GM12865 (cell line): ENCODE measurements at regions not wholly inside any gene's neighbourhood (a gene's known extent, or its start where the extent isn't known, plus 50 kb on each side); places are given as distances from the start of the nearest gene placed in this dataset.

Source experiments
- DNase-seq: peaks from one replicate; pipeline ENCODE4 v3.0.0; 2010; ENCODE audit warnings: low read depth
- H3K4me3 ChIP-seq: 2 replicates; pipeline ENCODE4 v1.5.1; 2011; ENCODE audit warnings: mild to moderate bottlenecking, low read depth, low read length, control low read depth
- TF ChIP-seq, protein P1 (sequence below): IDR thresholded peaks from 2 replicates; pipeline ENCODE4 v1.5.1; 2011; ENCODE audit warnings: low read length, control low read depth, low read depth, inconsistent platforms; ENCODE audit not compliant: insufficient read depth; ENCODE audit errors: missing control alignments

DNA sequence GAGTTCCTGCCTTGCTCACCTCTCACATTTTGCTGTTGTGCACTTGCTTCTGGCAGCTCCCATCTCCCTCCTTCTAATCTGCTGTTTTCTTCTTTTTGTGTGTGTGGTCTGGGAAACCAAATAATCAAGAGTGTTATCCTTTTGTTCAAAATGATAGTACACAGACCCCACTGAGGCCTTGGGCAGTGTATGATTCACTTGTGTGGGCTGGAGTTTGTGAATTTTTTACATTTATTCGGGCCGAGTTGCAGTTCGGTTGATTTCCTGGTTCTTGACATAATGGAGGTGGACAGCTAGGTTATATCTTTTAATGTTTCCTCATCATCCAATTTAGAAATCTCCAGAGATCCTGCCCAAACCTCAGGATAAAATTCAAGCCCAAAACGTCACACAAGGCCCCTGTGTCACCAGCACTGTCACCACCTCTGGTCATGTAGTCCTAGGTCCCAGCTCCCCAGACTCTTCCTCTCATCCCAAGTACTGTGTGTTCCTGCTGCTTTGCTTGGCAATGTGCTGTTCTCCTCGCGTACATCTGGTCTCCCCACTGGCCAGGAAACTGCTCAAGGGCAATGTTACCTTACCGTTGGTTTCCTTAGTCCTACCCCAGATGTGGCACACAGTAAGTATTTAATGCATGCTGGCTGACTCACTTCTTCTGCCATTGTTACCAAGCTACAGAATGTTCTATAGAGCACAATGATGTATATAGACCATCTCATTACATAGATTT is 55.7 kb upstream of the PHACTR2 start:
- DNase-seq = no peak
- TF ChIP-seq, protein P1, sequence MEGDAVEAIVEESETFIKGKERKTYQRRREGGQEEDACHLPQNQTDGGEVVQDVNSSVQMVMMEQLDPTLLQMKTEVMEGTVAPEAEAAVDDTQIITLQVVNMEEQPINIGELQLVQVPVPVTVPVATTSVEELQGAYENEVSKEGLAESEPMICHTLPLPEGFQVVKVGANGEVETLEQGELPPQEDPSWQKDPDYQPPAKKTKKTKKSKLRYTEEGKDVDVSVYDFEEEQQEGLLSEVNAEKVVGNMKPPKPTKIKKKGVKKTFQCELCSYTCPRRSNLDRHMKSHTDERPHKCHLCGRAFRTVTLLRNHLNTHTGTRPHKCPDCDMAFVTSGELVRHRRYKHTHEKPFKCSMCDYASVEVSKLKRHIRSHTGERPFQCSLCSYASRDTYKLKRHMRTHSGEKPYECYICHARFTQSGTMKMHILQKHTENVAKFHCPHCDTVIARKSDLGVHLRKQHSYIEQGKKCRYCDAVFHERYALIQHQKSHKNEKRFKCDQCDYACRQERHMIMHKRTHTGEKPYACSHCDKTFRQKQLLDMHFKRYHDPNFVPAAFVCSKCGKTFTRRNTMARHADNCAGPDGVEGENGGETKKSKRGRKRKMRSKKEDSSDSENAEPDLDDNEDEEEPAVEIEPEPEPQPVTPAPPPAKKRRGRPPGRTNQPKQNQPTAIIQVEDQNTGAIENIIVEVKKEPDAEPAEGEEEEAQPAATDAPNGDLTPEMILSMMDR = no peak
- H3K4me3 ChIP-seq = no peak overlapping the region

- TF ChIP-seq, protein P1 = no peak
- no peak overlapping the region for H3K4me3 ChIP-seq
- DNase-seq = no peak
Measured at GRCh38 chr6:143621159-143621873, 56.4 kb upstream of the PHACTR2 start.

DNA sequence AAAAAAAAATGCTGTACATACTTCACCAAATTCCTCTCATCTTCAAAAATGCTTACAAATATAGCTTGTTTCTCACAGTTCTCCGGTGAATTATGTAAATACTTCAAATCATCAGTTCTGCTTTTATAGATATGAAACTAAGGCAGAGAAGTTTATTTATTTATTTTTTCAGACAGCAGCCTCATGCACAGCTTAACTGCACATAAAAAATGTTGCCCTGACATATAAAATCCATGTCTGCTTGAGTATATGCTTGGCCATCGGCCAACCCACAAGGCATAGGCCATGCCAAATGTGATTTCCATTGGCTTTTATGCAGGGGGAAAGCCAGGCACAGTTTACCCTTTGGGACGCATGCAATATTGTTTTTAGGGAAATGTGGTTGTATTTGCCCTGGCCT is 57.3 kb upstream of the PHACTR2 start:
- DNase-seq = no peak
- TF ChIP-seq, protein P1 = no peak
- H3K4me3 ChIP-seq = no peak overlapping the region

DNA sequence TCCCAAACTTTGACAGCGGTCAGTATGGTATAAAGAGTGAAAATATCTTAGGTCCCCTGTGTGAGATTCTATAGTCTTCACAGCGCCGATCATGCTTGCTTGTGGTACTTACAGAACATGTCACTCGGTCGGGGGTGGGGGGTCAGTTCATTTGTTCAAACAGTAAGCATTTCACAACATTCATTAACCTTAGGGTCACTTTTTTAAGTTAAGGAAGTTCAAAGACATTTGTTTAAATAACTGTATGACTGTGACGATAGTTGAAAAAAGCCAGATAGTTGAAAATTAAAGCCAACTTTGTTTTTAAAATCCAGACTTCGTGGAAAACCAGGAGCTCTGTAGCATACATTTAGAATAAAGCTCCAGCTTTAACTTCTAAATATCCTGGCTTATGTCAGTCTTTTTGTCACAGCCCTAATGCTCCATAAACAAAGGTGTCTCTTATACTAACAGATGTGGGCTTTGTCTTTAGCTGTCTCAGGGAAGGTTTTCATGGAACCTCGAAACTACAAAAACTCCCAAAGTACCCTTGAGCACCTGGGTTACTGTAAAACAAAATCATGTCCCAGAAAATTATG is 57.9 kb upstream of the PHACTR2 start:
- TF ChIP-seq, protein P1 = no peak
- H3K4me3 ChIP-seq = no peak overlapping the region
- no peak for DNase-seq

- TF ChIP-seq, protein P1 = no peak
- no peak for DNase-seq
- H3K4me3 ChIP-seq = no peak overlapping the region
Measured at GRCh38 chr6:143616741-143617140, 61.0 kb upstream of the PHACTR2 start.

DNA sequence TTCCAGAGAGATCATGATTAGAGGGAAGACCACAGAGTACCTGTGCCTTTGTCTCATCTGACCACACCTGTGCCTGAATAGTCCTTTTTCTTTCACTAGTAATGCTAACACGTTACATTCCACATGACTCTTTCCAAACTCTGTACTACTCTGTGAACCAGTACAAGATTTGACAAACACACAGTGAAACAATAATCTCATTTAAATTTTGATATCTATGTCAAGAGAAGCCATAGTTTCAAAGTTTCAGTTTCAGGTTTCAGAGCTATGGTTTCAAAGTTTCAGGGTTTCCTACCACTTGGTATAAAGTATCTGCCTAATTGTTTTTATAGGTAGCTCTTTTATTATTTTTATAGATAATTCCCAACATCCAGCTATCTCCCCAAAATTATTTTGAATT is 62.0 kb upstream of the PHACTR2 start:
- TF ChIP-seq, protein P1 = no peak
- DNase-seq = peak; percentile 14
- H3K4me3 ChIP-seq = no peak overlapping the region
